GM23248 (cell line): ENCODE measurements at regions not wholly inside any gene's neighbourhood (a gene's known extent, or its start where the extent isn't known, plus 50 kb on each side); places are given as distances from the start of the nearest gene placed in this dataset.

Experiments
- EZH2 ChIP-seq: fragments of 200-600 bp; sonication (generic); IDR thresholded peaks from 2 replicates; pipeline ENCODE4 v1.6.1; 2018; ENCODE audit warnings: antibody characterized with exemption, mild to moderate bottlenecking; ENCODE audit not compliant: insufficient read depth, poor library complexity, severe bottlenecking
- EZH2phosphoT487 ChIP-seq: fragments of 200-600 bp; sonication (generic); IDR thresholded peaks from 2 replicates; pipeline ENCODE4 v1.6.1; 2018; ENCODE audit warnings: antibody characterized with exemption, moderate library complexity, mild to moderate bottlenecking, low read depth; ENCODE audit not compliant: insufficient read depth

DNA sequence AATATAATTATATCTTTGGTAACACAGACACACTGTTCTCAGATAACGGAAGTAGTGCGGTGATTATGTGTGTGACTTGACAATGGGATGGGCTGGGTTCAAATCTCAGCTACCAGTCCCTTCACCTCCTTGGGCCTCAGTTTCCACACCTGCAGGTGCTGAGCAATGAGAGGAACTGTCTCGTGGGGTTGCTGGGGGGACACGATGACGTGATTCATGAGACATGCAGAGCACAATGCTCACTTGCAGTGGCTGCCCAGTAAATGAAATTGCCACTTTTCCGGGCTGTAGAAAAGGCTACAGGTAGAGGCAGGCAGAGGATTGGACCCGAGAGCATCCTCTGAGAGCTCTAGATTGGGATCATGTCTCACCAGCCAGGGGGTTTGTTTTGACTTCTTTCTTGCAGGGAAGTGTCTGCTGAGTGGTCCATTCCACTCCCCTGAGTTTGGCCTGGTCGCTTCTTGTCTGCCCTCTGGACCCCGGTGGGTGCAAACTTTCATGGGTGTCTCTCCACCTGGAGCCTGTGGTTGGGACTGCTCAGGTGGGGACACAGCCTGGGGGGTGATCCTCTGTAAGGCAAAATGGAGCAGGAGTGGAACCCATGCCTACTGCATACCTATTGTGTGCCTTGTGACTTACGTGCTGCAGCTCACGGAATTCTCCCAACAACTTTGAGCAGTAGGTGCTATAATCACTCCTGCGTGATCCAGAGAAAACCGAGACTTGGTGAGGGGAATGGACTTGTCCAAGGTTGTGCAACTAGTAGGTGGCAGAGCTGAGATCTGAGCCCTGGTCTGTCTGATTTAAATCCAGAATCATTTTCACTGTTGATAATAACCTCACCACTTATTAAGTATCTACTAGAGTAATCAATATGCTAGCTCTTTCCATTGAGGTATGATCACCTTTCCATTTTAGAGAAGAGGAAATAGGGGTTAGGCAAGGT is 147.2 kb downstream of the CEBPB start:
- TF ChIP-seq EZH2 (no peak), EZH2phosphoT487 (no peak)
